Loucy (cell line): ENCODE measurements at regions not wholly inside any gene's neighbourhood (a gene's known extent, or its start where the extent isn't known, plus 50 kb on each side); places are given as distances from the start of the nearest gene placed in this dataset.

ENCODE experiments used
- H2AFZ ChIP-seq: fragments of 200-600 bp; sonication (generic); 2 replicates; pipeline ENCODE4 v1.6.0; 2016; ENCODE audit warnings: antibody characterized with exemption, mild to moderate bottlenecking, low read length, moderate library complexity
- H3F3A ChIP-seq: fragments of 200-600 bp; 2 replicates; pipeline ENCODE4 v1.6.0; 2016; ENCODE audit warnings: antibody characterized with exemption, low read depth, mild to moderate bottlenecking
- H3K27me3 ChIP-seq: fragments of 200-600 bp; sonication (generic); 2 replicates; pipeline ENCODE4 v1.6.1; 2014; ENCODE audit warnings: low read length, mild to moderate bottlenecking; ENCODE audit not compliant: insufficient read depth, poor library complexity, severe bottlenecking
- H3K36me3 ChIP-seq: fragments of 200-600 bp; sonication (generic); 2 replicates; pipeline ENCODE4 v1.6.1; 2016; ENCODE audit warnings: low read length; ENCODE audit not compliant: insufficient read depth
- H3K4me1 ChIP-seq: fragments of 200-600 bp; sonication (generic); 2 replicates; pipeline ENCODE4 v1.5.1; 2014; ENCODE audit warnings: low read length, mild to moderate bottlenecking; ENCODE audit not compliant: insufficient read depth, poor library complexity, severe bottlenecking
- H3K4me2 ChIP-seq: fragments of 200-600 bp; sonication (generic); 2 replicates; pipeline ENCODE4 v1.6.0; 2014; ENCODE audit warnings: antibody characterized with exemption, low read length, low read depth, mild to moderate bottlenecking; ENCODE audit not compliant: poor library complexity, severe bottlenecking
- H3K4me3 ChIP-seq: fragments of 200-600 bp; sonication (generic); 2 replicates; pipeline ENCODE4 v1.5.1; 2014; ENCODE audit warnings: low read length, mild to moderate bottlenecking, mixed read lengths; ENCODE audit not compliant: poor library complexity, severe bottlenecking
- H3K79me2 ChIP-seq: fragments of 200-600 bp; sonication (generic); 2 replicates; pipeline ENCODE4 v1.6.1; 2014; ENCODE audit warnings: low read length; ENCODE audit not compliant: insufficient read depth
- H3K9ac ChIP-seq: fragments of 200-600 bp; sonication (generic); 2 replicates; pipeline ENCODE4 v1.6.0; 2014; ENCODE audit warnings: mild to moderate bottlenecking, low read depth, low read length, moderate library complexity; ENCODE audit not compliant: poor library complexity, severe bottlenecking
- H3K9me2 ChIP-seq: fragments of 200-600 bp; sonication (generic); replicated peaks from 2 replicates; pipeline ENCODE4 v1.6.1; 2016; ENCODE audit warnings: low read depth, low read length, mixed read lengths
- H3K9me3 ChIP-seq: fragments of 200-600 bp; sonication (generic); 2 replicates; pipeline ENCODE4 v1.6.1; 2014; ENCODE audit warnings: mild to moderate bottlenecking, antibody characterized with exemption, low read length, low read depth; ENCODE audit not compliant: insufficient read depth
- H4K20me1 ChIP-seq: fragments of 200-600 bp; sonication (generic); 2 replicates; pipeline ENCODE4 v1.6.0; 2014; ENCODE audit warnings: antibody characterized with exemption, low read length, mild to moderate bottlenecking; ENCODE audit not compliant: insufficient read depth, poor library complexity, severe bottlenecking
- CTCF ChIP-seq: fragments of 200-600 bp; sonication (generic); conservative IDR thresholded peaks from 2 replicates; pipeline ENCODE4 v1.5.1; 2014; ENCODE audit warnings: mild to moderate bottlenecking, antibody characterized with exemption, low read length
- EZH2phosphoT487 ChIP-seq: fragments of 200-600 bp; IDR thresholded peaks from 2 replicates; pipeline ENCODE4 v1.6.1; 2018; ENCODE audit warnings: antibody characterized with exemption, mild to moderate bottlenecking, moderate library complexity, borderline replicate concordance

GRCh38 chr1:4351453-4351852 lies 303.0 kb upstream of the AJAP1 start:
- no peaks in the 10 kb centered on the region for H3K9me2 ChIP-seq
- no peak overlapping the region for H3K9ac ChIP-seq
- H3K79me2 ChIP-seq: no peaks in the 10 kb centered on the region
- TF ChIP-seq EZH2phosphoT487 (no peak), CTCF (no peak)
- H3K4me2 ChIP-seq: no peak overlapping the region
- no peak overlapping the region for H2AFZ ChIP-seq
- H4K20me1 ChIP-seq: no peaks in the 10 kb centered on the region
- H3K27me3 ChIP-seq: no peaks in the 10 kb centered on the region
- no peaks in the 10 kb centered on the region for H3F3A ChIP-seq
- H3K4me1 ChIP-seq: no peaks in the 10 kb centered on the region
- no peak overlapping the region for H3K4me3 ChIP-seq
- H3K9me3 ChIP-seq: no peaks in the 10 kb centered on the region; the same call in 1 of the 2 replicates
- H3K36me3 ChIP-seq: no peaks in the 10 kb centered on the region

GRCh38 chr1:4353090-4353856 lies 301.1 kb upstream of the AJAP1 start:
- Histone ChIP-seq H4K20me1 (no peaks in the 10 kb centered on the region), H3K4me2 (no peak overlapping the region), H3K9ac (no peak overlapping the region), H3K4me3 (no peak overlapping the region), H3K9me2 (no peaks in the 10 kb centered on the region), H2AFZ (no peak overlapping the region), H3K36me3 (no peaks in the 10 kb centered on the region), H3F3A (no peaks in the 10 kb centered on the region), H3K4me1 (no peaks in the 10 kb centered on the region), H3K9me3 (no peaks in the 10 kb centered on the region; the same call in 1 of the 2 replicates), H3K79me2 (no peaks in the 10 kb centered on the region), H3K27me3 (no peaks in the 10 kb centered on the region)
- no peak for TF ChIP-seq CTCF
- TF ChIP-seq EZH2phosphoT487: no peak

- Histone ChIP-seq H3K9me3 (peaks cover 1% of the 10 kb centered on the region; the same call in 1 of the 2 replicates), H3F3A (no peaks in the 10 kb centered on the region), H3K79me2 (no peaks in the 10 kb centered on the region), H2AFZ (no peak overlapping the region), H3K4me1 (no peaks in the 10 kb centered on the region), H4K20me1 (no peaks in the 10 kb centered on the region), H3K9me2 (no peaks in the 10 kb centered on the region), H3K36me3 (no peaks in the 10 kb centered on the region), H3K4me2 (no peak overlapping the region), H3K27me3 (no peaks in the 10 kb centered on the region), H3K9ac (no peak overlapping the region), H3K4me3 (no peak overlapping the region)
- TF ChIP-seq CTCF: no peak
- TF ChIP-seq EZH2phosphoT487: no peak
These were observed 298.6 kb upstream of the AJAP1 start for GRCh38 chr1:4355839-4356238.
